ENCODE measurements at regions not wholly inside any gene's neighbourhood (a gene's known extent, or its start where the extent isn't known, plus 50 kb on each side); places are given as distances from the start of the nearest gene placed in this dataset.

DNA sequence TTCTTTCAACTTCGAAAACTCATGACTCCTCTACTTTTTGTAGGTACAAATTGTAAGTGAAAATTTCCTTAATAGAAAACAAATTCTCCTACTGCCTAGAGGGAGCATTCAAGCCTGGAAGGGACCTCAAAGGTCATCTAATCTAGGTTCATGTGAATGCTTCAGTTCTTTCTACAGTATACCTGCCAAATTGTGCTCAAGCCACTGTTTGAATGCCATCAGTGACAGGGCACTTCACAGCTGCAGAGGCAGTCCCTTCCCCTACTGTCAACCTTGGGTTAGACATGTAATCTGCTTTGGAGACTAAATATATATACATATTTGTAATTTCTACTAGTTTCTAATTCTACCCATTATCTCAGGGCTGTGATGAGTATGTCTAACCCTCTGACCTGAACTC is 681.3 kb upstream of the CDH2 start:
- ChIA-PET CTCF (ENCODE audit: partially characterized antibody) (no interaction called here), POLR2A (ENCODE audit: partially characterized antibody) (no interaction called here)
- DNase-seq, result no peak
- no peak overlapping the region for H3K27ac ChIP-seq (ENCODE audit: low read depth, low read length)
- Mint-ChIP-seq H3K4me3 (no peak overlapping the region), H3K27me3 (no peaks in the 10 kb centered on the region), H3K9me3 (peaks cover 4 to 18% (median 10%) of the 10 kb centered on the region in 8 donors), H3K36me3 (no peaks in the 10 kb centered on the region), H3K27ac (no peak overlapping the region), H3K4me1 (no peaks in the 10 kb centered on the region)
- H3K4me1 ChIP-seq (ENCODE audit: insufficient read depth, low read length), result no peaks in the 10 kb centered on the region
- H3K36me3 ChIP-seq (ENCODE audit: insufficient read depth, low read length), result no peaks in the 10 kb centered on the region
- H3K9me3 ChIP-seq (ENCODE audit: control insufficient read depth in 1 of 2, low read length in 2 of 2), result no peaks in the 10 kb centered on the region
- no peaks in the 10 kb centered on the region for H3K27me3 ChIP-seq (ENCODE audit: insufficient read depth, low read length)
- intact Hi-C loops (cut with micrococcal nuclease), result no loop called here
- no peak overlapping the region for H3K4me3 ChIP-seq (ENCODE audit: low read length in 2 of 2)

DNA sequence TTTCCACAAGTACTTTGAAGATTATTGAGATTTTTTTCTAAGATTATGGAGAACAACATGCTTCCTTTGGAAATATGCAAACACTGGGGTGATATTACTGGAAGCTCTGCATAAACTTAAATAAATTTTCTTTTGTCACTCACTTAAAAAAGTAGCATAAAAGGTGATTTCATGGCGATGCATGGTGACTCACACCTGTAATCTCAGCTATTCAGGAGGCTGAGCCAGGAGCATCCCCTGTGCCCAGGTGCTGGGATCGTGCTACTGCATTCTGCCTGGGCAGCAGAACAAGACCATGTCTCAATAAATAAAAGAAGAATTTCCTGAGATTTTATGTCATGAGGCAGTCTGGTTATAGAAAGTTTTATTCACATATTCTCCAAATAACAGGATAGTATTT is 679.1 kb upstream of the CDH2 start:
- H3K36me3 ChIP-seq (ENCODE audit: insufficient read depth, low read length), result no peaks in the 10 kb centered on the region
- no peak overlapping the region for H3K27ac Mint-ChIP-seq
- no peak overlapping the region for H3K27ac ChIP-seq (ENCODE audit: low read depth, low read length)
- peaks cover 2 to 19% (median 14%) of the 10 kb centered on the region in 8 donors for H3K9me3 Mint-ChIP-seq
- no peaks in the 10 kb centered on the region for H3K27me3 Mint-ChIP-seq
- no peaks in the 10 kb centered on the region for H3K36me3 Mint-ChIP-seq
- POLR2A ChIA-PET (ENCODE audit: partially characterized antibody), result no interaction called here
- intact Hi-C loops (cut with micrococcal nuclease), result no loop called here
- no peak overlapping the region for H3K4me3 ChIP-seq (ENCODE audit: low read length in 2 of 2)
- no peaks in the 10 kb centered on the region for H3K4me1 Mint-ChIP-seq
- H3K9me3 ChIP-seq (ENCODE audit: control insufficient read depth in 1 of 2, low read length in 2 of 2), result no peaks in the 10 kb centered on the region
- H3K27me3 ChIP-seq (ENCODE audit: insufficient read depth, low read length), result no peaks in the 10 kb centered on the region
- no peak overlapping the region for H3K4me3 Mint-ChIP-seq
- CTCF ChIA-PET (ENCODE audit: partially characterized antibody), result no interaction called here
- H3K4me1 ChIP-seq (ENCODE audit: insufficient read depth, low read length), result no peaks in the 10 kb centered on the region
- DNase-seq, result no peak

DNA sequence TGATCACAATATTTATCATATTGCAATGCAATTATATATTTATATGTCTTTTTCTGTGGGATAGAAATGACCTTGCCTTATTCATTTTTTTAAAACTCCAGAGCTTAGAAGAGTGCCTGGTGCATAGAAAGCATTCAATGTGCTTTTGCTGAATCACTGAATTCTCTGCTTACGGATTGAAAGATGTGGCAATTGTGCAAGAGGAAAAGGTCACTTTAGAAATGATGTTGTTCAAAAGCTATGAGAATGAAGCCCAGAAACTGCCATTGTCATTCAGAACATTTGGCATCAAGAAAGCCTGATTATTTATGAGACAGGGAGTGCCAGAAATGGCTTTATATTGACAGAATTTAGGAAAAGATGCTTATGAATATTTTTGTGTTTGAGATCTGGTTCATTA is 678.6 kb upstream of the CDH2 start:
- Mint-ChIP-seq H3K36me3 (no peaks in the 10 kb centered on the region), H3K4me3 (no peak overlapping the region), H3K27ac (no peak overlapping the region), H3K9me3 (peaks cover 2 to 21% (median 14%) of the 10 kb centered on the region in 8 donors), H3K27me3 (no peaks in the 10 kb centered on the region), H3K4me1 (no peaks in the 10 kb centered on the region)
- Histone ChIP-seq H3K4me1 (ENCODE audit: insufficient read depth, low read length) (no peaks in the 10 kb centered on the region), H3K27me3 (ENCODE audit: insufficient read depth, low read length) (no peaks in the 10 kb centered on the region), H3K27ac (ENCODE audit: low read depth, low read length) (no peak overlapping the region), H3K4me3 (ENCODE audit: low read length in 2 of 2) (no peak overlapping the region), H3K9me3 (ENCODE audit: control insufficient read depth in 1 of 2, low read length in 2 of 2) (no peaks in the 10 kb centered on the region), H3K36me3 (ENCODE audit: insufficient read depth, low read length) (no peaks in the 10 kb centered on the region)
- intact Hi-C loops (cut with micrococcal nuclease), result no loop called here
- ChIA-PET POLR2A (ENCODE audit: partially characterized antibody) (no interaction called here), CTCF (ENCODE audit: partially characterized antibody) (no interaction called here)
- no peak for DNase-seq

DNA sequence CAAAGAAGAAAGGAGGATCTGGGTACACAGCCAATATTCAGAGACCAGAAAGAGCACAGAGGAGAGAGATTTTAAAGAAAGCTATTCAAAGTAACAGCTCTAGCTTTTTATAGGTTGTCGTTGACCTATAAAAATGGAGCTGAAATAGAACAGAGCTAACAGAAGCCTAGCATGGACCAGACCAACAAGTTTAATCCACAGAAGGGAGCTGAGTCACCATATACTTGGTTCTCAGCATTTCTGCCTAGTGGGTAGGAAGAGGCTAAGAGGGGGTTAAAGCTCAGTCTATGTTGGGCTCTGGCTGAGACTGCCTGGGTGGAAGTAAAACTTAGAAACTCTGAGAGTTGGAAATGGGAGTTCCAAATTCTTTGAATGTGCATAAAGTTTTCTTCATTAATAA is 678.0 kb upstream of the CDH2 start:
- intact Hi-C loops (cut with micrococcal nuclease), result no loop called here
- Mint-ChIP-seq H3K4me3 (no peak overlapping the region), H3K9me3 (peaks cover 2 to 26% (median 17%) of the 10 kb centered on the region in 8 donors), H3K27me3 (no peaks in the 10 kb centered on the region), H3K36me3 (no peaks in the 10 kb centered on the region), H3K27ac (no peak overlapping the region), H3K4me1 (no peaks in the 10 kb centered on the region)
- H3K27ac ChIP-seq (ENCODE audit: low read depth, low read length), result no peak overlapping the region
- no peaks in the 10 kb centered on the region for H3K9me3 ChIP-seq (ENCODE audit: control insufficient read depth in 1 of 2, low read length in 2 of 2)
- H3K36me3 ChIP-seq (ENCODE audit: insufficient read depth, low read length), result no peaks in the 10 kb centered on the region
- POLR2A ChIA-PET (ENCODE audit: partially characterized antibody), result no interaction called here
- no peaks in the 10 kb centered on the region for H3K4me1 ChIP-seq (ENCODE audit: insufficient read depth, low read length)
- no peak for DNase-seq
- H3K27me3 ChIP-seq (ENCODE audit: insufficient read depth, low read length), result no peaks in the 10 kb centered on the region
- H3K4me3 ChIP-seq (ENCODE audit: low read length in 2 of 2), result no peak overlapping the region
- CTCF ChIA-PET (ENCODE audit: partially characterized antibody), result no interaction called here

DNA sequence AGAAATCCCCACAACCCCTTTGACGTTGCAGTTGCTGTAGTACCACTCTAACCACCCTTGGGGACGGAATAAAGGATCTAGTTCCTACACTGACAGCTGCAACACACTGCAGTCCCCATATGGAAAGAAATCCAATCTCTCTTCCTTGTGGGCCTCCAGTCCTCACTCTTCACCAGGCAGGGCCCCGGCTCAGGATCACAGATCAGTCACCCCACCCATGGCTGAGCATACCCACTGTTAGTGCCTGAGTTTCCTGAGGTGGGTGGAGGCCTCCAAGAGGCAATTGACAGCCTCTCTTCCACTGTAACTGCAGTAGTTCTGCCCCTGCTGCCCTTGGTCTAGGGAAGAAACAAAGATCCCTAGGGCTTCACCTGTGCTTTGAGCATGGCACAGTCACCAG is 670.0 kb upstream of the CDH2 start:
- no peaks in the 10 kb centered on the region for H3K27me3 ChIP-seq (ENCODE audit: insufficient read depth, low read length)
- H3K36me3 ChIP-seq (ENCODE audit: insufficient read depth, low read length), result no peaks in the 10 kb centered on the region
- Mint-ChIP-seq H3K4me1 (no peaks in the 10 kb centered on the region), H3K27ac (no peak overlapping the region), H3K4me3 (no peak overlapping the region), H3K36me3 (no peaks in the 10 kb centered on the region), H3K9me3 (peaks cover 0 to 31% (median 21%) of the 10 kb centered on the region in 8 donors), H3K27me3 (no peaks in the 10 kb centered on the region)
- no peak overlapping the region for H3K4me3 ChIP-seq (ENCODE audit: low read length in 2 of 2)
- intact Hi-C loops (cut with micrococcal nuclease), result no loop called here
- H3K27ac ChIP-seq (ENCODE audit: low read depth, low read length), result no peak overlapping the region
- CTCF ChIA-PET (ENCODE audit: partially characterized antibody), result no interaction called here
- DNase-seq, result no peak
- POLR2A ChIA-PET (ENCODE audit: partially characterized antibody), result no interaction called here
- no peaks in the 10 kb centered on the region for H3K9me3 ChIP-seq (ENCODE audit: control insufficient read depth in 1 of 2, low read length in 2 of 2)
- H3K4me1 ChIP-seq (ENCODE audit: insufficient read depth, low read length), result no peaks in the 10 kb centered on the region

DNA sequence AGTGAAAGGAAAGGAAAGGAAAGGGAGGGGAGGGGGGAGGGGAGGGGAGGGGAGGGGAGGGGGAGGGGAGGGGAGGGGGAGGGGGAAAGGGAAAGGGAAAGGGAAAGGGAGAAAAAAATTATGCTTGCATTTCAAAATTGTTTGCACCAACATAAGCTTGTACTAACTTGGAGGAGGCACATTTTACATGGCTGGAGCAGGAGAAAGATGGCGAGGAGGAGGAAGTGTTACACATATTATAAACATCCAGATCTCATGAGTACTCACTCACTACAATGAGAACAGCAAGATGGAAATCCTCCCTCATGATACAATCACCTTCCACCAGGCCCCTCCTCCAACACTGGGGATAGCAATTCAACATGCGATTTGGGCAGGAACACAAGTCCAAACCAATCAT is 660.2 kb upstream of the CDH2 start:
- POLR2A ChIA-PET (ENCODE audit: partially characterized antibody), result no interaction called here
- no peak overlapping the region for H3K27ac ChIP-seq (ENCODE audit: low read depth, low read length)
- H3K36me3 ChIP-seq (ENCODE audit: insufficient read depth, low read length), result no peaks in the 10 kb centered on the region
- no peak overlapping the region for H3K4me3 ChIP-seq (ENCODE audit: low read length in 2 of 2)
- no peaks in the 10 kb centered on the region for H3K4me1 ChIP-seq (ENCODE audit: insufficient read depth, low read length)
- H3K9me3 Mint-ChIP-seq, result peaks cover 3 to 28% (median 18%) of the 10 kb centered on the region in 8 donors
- H3K36me3 Mint-ChIP-seq, result no peaks in the 10 kb centered on the region
- H3K4me3 Mint-ChIP-seq, result no peak overlapping the region
- CTCF ChIA-PET (ENCODE audit: partially characterized antibody), result no interaction called here
- intact Hi-C loops (cut with micrococcal nuclease), result no loop called here
- no peaks in the 10 kb centered on the region for H3K27me3 ChIP-seq (ENCODE audit: insufficient read depth, low read length)
- no peaks in the 10 kb centered on the region for H3K4me1 Mint-ChIP-seq
- no peak for DNase-seq
- H3K27me3 Mint-ChIP-seq, result no peaks in the 10 kb centered on the region
- no peak overlapping the region for H3K27ac Mint-ChIP-seq
- H3K9me3 ChIP-seq (ENCODE audit: control insufficient read depth in 1 of 2, low read length in 2 of 2), result no peaks in the 10 kb centered on the region

DNA sequence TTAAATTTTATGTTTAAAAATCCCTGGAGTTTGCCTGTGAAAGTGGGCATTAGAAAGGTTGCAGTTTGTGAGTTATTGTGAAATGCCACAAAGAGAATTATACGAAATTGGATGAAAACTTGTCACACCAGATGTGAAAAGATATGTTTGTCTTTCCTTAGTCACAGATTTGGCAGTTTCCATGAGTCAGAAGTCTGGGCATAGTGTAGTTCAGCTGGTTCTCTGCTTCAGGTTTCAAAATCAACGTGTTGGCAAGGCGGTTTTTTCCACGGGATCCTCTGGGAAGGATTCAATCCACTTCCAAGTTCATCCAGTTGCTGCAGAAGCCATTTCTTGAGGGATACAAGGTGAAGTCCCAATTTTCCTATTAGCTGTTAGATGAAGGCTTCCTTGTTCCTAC is 658.0 kb upstream of the CDH2 start:
- no peaks in the 10 kb centered on the region for H3K9me3 ChIP-seq (ENCODE audit: control insufficient read depth in 1 of 2, low read length in 2 of 2)
- H3K27ac ChIP-seq (ENCODE audit: low read depth, low read length), result no peak overlapping the region
- H3K4me3 Mint-ChIP-seq, result no peak overlapping the region
- no peaks in the 10 kb centered on the region for H3K4me1 Mint-ChIP-seq
- no peaks in the 10 kb centered on the region for H3K27me3 ChIP-seq (ENCODE audit: insufficient read depth, low read length)
- intact Hi-C loops (cut with micrococcal nuclease), result no loop called here
- no peaks in the 10 kb centered on the region for H3K4me1 ChIP-seq (ENCODE audit: insufficient read depth, low read length)
- H3K27me3 Mint-ChIP-seq, result no peaks in the 10 kb centered on the region
- no peaks in the 10 kb centered on the region for H3K36me3 Mint-ChIP-seq
- H3K36me3 ChIP-seq (ENCODE audit: insufficient read depth, low read length), result no peaks in the 10 kb centered on the region
- DNase-seq, result no peak
- H3K4me3 ChIP-seq (ENCODE audit: low read length in 2 of 2), result no peak overlapping the region
- ChIA-PET POLR2A (ENCODE audit: partially characterized antibody) (no interaction called here), CTCF (ENCODE audit: partially characterized antibody) (no interaction called here)
- H3K9me3 Mint-ChIP-seq, result peaks cover 0 to 26% (median 17%) of the 10 kb centered on the region in 8 donors
- H3K27ac Mint-ChIP-seq, result no peak overlapping the region

DNA sequence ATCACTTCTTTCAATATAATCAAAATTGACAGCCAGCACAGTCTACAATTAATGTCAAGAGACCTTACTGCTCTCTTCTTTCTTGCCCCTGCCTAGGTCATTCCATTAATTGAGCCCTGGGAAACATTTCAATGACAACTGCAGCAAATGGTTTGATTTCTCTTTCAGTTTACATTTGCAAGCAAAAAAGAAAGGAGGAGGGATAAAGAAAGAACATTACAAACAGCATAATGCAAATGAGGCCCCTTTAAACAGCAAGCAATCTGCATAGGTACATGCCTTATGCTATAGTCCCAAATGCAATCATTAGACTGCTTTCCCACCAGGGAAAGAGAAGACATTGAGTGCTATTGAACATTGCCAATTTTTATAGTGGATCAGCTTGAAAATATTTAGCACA is 655.0 kb upstream of the CDH2 start:
- H3K4me3 ChIP-seq (ENCODE audit: low read length in 2 of 2), result no peak overlapping the region
- Mint-ChIP-seq H3K27me3 (no peaks in the 10 kb centered on the region), H3K4me1 (no peaks in the 10 kb centered on the region), H3K9me3 (peaks cover 0 to 28% (median 11%) of the 10 kb centered on the region in 8 donors), H3K4me3 (no peak overlapping the region), H3K36me3 (no peaks in the 10 kb centered on the region), H3K27ac (no peak overlapping the region)
- H3K4me1 ChIP-seq (ENCODE audit: insufficient read depth, low read length), result no peaks in the 10 kb centered on the region
- H3K27me3 ChIP-seq (ENCODE audit: insufficient read depth, low read length), result no peaks in the 10 kb centered on the region
- no peaks in the 10 kb centered on the region for H3K9me3 ChIP-seq (ENCODE audit: control insufficient read depth in 1 of 2, low read length in 2 of 2)
- H3K36me3 ChIP-seq (ENCODE audit: insufficient read depth, low read length), result no peaks in the 10 kb centered on the region
- H3K27ac ChIP-seq (ENCODE audit: low read depth, low read length), result no peak overlapping the region
- DNase-seq, result no peak
- POLR2A ChIA-PET (ENCODE audit: partially characterized antibody), result no interaction called here
- CTCF ChIA-PET (ENCODE audit: partially characterized antibody), result no interaction called here
- intact Hi-C loops (cut with micrococcal nuclease), result no loop called here

All from CD4-positive, alpha-beta memory T cell (primary cell).